Fibroblast of skin of abdomen (primary cell): ENCODE measurements at regions not wholly inside any gene's neighbourhood (a gene's known extent, or its start where the extent isn't known, plus 50 kb on each side); places are given as distances from the start of the nearest gene placed in this dataset.

Experiments
- DNase-seq: peaks from one replicate; pipeline ENCODE4 v3.0.0-alpha.2; 2013

DNA sequence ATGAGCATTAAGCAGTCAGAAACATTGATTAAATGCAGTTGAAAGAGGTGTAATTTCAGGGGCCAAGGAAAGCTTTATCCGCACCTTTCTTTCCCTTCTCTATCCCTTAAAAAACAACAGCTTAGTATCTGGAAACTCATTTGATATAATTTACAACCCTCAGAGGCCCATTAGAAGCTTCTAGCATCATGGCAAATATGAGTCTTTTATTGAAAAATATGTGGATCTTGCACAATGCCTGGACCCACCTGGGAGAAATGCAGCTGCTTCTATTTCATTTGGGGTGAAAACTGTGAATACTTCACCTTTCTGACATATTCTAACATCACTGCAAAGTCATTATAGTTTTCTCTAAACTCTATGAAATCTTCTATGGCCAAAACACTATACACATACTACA is 492.2 kb upstream of the PSMD7 start:
- no peak for DNase-seq

DNA sequence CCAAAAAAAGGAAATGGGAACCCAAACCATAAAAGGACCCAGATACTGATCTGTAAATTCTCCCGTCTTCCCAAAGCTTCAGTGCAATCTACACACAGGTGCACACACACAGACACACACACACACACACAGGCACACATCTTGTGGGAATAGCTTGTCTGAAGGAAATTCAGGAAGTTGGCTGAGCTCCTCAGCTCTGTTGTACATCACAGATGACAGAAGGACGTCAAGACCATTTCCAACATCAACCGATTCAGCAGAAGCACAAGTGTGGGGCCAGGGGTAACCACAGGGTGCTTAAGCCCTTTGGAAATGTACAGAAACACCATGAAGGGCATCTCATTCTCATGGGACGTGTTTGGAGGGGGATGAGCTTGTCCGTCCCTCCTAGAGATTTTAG is 498.1 kb upstream of the PSMD7 start:
- DNase-seq: no peak

DNA sequence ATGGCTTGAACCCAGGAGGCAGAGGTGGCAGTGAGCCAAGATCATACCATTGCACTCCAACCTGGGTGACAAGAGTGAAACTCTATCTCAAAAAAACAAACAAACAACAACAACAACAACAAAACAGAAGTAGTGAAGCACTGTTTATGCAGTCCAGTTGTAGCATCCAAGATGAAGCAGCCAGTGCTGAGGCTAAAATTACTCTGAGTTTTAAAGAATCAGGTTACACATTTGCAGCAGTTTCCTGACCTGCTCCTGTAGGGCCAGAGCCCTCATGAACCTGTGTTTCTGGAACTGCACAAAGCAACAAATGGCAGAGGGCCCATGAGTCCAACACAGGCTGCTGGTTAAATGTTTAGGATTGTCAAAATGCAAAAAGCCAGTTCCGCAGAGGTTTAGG is 499.5 kb upstream of the PSMD7 start:
- DNase-seq: no peak

DNA sequence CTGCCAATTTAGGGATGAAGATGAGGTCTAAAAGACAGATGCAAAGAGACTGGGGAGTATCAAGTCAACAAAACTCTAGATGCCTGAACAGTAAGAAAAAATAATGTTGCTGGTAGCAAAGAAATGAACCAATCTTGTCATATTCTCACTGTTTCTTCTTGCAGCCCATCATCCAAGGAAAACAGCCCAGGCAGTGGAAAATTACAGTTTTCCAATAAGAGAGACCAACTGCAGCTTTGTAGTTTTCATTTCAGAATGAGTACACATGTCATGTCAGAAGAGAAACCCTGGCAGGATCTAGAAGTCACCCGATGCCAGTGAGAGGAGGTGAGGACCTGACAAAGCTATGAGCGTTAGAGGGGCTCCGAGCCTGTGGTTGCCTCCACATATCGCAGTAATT is 500.4 kb upstream of the PSMD7 start:
- DNase-seq: no peak

DNA sequence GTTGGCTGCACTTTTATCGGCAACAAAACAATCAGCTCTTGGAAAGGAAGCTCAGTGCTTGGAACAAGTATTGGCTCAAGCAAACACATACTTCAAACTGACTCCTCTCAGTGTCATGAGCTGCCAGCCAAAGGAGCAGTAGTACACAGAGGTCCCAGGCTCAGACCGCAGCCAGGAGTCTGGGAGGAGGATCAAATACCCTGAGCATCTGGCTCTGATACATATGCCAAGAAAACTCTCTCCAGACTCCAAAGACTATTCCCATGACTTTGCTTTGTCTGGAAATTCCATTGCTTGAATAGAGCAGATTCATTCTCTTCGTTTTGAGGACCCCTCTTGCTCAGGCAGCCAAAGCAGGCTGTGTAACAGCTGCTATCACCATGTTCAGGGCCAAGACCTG is 501.6 kb upstream of the PSMD7 start:
- DNase-seq: peak; percentile 11

DNA sequence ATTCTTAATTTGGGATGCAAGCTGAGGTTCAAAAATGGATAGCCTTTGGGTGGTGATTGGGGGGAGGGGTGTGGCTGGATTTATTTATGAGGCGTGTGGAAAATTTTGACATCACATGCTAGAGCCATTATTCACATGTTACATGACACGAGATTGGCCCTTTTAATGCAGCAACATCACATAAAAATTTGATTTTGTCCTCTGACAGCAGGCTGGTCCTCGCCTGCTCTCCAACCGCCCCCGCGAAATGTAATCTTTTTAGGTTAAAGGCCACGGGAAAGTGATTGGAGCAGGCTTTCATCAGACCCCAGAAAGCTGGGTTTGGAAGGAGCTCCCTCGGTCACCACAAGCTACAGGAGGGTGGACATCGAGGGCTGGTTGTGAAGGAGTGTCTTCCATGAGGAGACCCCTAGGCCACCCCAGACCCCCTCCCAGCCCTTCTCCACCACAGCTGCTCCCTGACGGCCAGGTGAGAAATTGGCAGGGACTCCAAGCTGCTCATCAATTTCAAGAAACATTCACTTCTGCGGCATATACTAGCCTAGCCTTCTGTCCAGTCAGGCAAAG is 502.7 kb upstream of the PSMD7 start:
- DNase-seq: no peak

DNA sequence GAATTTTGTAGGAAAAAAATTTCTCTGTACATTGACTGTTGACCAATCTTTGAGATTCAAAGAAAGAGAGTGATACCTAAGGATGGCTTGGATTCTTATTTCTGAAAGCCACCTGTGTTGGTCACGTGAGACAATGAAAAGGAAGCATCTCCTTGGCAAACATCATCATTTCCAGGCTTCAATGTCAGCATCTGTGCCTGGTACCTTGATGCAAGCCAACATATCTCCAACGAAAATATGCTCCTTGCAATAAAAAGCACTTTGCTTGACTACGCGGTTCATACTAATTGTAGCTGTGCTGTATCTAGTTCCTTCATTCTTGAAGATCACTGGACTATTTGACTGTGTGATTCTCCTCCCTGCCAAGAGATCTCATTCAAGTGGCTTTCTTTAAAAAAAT is 503.4 kb upstream of the PSMD7 start:
- DNase-seq: no peak

DNA sequence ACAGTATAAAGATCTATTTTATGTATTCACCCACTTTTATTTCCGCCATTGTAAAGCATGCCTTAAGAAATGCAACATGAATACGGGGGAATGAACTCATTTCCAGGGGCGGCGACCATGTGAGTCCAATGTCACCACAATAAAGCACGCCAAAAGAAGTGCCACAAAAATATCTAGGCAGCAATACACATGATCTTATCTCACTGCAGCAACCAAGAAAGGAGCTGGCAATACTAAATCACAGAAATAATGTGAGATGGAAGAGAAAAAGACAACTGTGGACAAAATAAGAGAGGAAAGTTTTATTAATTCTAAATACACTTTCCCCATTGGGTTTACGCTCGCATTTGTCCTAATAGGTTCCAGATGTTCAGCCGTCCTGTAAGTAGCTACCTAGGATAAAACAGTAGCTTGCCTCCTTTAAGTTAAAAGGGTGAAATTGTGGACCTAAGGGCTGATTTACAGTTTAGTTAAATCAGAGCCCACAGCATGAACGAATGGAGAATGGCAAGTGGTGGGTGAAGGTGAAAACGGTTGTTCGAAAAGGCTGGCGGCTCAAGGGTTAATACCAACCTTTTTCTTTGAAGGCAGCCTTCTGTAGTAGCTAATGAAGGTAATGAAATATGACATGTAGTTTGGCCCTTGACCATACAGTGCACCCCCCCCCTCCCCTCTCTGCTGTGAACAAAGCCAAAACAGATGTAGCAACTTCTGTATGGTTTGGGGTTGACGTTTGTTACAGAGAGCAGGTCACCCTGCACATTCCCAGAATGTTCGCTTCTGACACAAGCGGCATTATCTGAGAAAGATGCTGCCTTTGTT is 504.2 kb upstream of the PSMD7 start:
- DNase-seq: peak; percentile 8

DNA sequence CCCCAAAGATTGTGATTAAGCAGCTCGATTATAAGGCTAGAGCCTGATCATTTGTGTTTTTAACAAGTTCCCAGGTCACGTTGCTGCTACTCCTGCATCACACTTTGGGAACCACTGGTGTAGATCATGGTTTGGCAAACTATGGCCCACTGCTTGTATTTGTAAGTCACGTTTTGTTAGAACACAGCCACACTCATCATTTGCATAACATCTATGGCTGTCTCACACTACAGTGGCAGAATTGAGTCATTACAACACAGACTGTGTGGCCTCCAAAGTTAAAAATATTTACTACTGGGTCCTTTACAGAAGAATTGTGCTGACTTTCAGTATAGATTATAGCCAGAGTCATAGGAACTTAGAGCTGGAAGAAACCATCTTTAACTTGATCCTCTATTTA is 515.3 kb upstream of the PSMD7 start:
- no peak for DNase-seq

DNA sequence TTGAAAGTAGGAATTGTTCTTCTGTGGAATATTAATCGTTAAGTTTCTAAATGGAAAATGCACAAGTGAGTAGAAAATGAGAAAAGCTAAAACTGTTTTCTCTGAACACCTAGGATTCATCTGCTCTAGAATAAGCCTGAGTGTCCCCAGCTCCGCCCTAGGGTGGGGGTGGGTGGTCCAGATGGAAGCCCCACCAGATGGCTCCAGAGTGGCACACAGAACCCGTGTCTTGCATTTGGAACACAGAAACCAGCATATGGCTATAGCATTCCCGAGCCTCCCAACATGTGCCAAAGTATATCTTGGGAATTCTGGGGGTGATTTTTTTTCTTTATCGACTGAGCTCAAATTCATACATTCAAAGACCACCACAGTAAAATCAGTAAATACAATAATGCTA is 517.7 kb upstream of the PSMD7 start:
- no peak for DNase-seq

DNA sequence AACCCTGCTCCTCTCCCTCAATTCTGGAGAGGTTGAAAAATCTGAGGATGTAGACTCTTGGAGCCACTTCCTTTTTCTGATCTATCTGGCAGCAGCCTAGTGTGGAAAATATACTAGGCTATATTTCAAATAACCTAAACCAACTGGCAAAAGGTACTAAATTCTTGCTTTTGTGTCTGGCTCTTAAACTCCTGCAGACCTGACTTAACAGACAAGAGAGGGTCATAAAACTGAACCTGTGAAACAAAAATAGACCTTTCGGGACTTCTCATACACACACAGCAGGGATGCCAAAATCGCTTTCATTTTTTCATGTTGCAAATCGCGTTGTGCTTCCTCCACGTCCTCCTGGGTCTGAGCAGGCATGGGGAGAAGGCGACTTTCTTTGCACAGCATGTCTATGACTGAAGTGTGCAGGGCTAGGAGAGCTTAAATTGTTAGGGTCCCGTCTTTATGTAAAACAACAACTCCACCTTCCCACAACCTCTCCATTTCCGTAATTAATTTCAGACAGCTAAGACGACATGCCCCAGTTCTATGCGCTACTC is 520.7 kb upstream of the PSMD7 start:
- DNase-seq: no peak

DNA sequence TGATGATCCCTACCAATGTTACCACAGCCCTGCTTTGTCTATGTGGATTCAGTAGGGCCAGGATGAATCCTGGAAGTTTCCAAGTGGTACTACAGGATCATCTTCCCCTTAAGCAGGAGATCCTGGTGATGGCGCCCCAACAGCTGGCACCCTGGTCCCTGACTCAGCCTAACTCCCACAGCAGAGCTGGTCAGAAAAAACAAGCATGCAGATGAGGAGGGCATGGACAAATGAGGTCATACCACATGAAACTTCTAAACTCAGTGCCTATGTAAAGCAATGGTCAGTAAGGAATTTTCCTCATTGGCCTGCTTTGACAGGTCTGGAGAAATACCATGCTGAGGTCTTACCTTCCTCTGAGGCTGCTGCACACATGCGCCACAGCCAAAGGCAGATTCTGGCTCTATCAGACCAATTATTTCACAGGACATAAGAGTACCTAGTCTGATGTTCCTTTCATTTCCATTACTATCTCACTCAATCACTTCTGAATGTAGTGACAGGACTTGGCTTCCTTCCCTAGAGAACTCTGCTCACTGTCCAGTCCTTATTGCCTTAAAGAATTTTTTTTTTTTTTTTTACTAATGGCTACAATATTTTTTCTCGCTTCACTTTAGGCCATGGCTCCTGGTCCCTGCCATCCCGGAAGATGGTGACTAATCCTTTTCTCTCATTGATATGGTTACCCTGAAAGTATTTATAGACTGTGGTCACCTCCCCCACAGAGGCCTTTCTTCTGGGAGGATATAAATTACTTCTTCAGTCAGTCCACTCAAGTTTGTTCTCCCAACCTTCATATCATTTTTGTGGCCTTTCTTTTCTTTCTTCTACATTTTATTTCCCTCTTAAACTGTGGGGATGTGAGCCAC is 525.2 kb upstream of the PSMD7 start:
- DNase-seq: peak; percentile 55

DNA sequence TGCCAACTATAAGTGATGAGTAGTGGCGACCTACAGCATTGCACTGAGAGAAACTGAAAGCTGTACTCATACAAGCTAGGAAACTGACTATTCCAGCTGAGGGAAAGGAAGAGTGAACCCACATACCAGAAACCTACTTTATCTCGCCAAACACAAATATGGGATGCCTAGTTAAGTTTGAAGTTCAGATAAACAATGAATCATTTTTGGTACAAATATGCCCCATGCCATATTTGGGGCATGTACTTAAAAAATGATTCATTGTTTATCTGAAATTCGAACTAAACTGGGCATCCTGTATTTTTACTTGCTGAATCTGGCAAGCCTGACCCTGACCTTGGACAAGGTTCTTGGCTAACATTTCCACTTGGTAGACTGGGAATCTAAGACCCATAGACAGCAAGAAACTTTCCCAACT is 527.8 kb upstream of the PSMD7 start:
- no peak for DNase-seq

DNA sequence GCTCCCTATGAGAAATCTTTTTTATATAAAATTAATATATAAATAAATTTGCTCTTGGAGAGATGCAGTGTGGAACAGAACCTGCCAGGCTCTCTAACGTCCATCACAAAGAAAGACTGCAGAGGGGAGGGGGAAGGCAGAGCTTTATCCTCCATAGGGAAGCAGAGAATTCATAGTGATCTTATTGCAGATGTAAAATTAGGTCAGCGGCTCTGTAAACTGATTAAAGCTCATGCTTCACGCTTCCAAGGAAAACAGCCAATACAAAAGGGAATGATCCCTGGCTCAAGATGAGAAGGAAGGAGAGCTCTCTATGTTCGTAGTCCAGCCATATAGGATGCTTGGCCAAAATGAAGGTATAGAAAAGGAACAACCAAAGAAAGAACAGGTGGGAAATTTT is 532.3 kb upstream of the PSMD7 start:
- no peak for DNase-seq

DNA sequence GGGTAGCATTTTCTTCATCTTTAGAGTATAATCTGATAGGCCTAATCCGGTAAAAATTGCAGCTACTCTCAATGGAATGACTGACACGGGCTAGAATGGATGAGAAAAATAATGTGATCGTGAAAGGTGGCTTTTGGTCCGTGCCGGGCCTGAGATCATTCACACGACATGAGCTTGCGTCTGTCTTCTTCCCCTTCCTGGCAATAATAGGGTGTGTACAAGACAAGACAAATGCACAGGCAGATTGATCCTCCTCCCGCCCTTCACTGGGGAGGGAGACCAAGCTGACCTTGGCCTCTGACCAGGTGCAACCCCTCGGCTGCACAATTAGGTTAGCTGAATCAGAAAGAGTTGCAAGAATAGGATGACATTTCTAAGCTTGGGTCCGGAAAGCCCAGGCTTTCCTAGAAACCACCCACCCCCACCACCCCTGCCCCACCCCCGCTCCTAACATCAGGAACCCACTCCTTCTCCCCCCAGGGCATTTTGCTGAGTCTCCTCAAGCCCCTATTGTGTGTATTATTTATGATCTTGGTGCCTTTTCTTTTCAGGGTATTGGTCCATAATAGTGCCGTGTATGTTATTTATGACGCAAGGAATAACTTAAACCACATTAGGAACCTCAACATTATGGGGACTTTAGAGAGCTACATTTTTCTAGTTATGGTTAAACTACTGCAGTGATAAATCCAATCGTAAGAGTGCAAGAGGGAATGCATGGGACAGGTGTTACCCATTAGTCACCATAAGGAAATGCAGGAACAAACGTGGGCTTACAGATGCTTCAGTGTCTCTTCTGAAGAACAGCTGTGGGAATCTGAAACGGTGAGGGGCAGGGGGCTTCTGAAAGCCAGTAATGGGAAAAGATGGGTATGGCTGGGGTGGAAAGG is 540.1 kb upstream of the PSMD7 start:
- DNase-seq: no peak

DNA sequence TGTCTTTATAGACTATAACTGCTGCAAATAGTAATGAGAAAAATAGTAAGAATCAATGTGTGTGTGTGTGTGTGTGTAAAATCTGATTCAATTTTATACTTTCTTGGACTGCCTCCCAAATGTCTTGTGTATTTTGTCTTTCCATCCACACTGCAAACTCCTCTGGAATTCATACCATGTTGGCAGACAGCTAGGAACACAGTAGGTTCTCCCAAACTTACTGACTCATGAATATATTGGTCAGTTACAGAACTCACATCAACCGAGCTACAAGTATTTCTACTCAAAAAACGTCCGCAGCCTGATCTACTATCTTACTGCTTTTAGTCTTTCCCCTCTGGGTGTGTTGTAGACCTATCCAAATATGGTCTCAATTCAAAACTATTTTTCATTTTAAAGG is 542.7 kb upstream of the PSMD7 start:
- no peak for DNase-seq

DNA sequence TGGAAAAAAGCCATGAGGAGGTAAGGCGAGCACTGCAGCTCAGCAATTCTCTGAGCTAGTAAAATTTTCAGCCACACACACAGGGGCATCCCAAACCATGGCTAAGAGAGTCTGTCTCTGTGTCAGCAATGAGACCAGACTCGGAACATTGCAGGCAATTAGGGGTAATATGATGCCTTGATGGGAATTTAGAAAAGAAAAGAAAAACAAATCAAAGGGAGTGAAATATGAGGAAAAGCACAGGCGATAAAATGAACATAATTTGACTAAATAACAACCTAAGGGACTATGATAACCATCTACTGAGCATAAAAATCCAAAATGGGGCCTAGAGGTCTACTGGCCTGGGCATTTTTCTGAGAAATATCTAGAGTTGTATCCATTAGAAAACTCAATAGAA is 546.0 kb upstream of the PSMD7 start:
- no peak for DNase-seq

DNA sequence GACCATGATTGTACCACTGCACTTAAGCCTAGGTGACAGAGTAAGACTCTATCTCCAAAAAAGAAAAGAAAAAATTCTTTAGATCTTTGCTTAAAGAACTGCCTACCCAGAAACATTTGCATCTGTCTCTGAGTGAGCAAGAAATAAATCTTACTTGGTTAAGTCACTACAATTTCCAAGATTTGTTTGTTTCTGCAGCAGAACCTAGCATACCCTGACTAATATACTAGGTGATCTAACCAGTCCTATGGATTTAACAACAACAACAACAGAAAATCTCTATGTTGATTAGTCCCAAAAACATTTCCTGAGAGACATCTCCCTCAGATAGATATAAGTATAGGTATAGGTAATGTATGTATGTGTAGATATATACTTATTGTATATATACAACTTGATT is 549.3 kb upstream of the PSMD7 start:
- DNase-seq: no peak

DNA sequence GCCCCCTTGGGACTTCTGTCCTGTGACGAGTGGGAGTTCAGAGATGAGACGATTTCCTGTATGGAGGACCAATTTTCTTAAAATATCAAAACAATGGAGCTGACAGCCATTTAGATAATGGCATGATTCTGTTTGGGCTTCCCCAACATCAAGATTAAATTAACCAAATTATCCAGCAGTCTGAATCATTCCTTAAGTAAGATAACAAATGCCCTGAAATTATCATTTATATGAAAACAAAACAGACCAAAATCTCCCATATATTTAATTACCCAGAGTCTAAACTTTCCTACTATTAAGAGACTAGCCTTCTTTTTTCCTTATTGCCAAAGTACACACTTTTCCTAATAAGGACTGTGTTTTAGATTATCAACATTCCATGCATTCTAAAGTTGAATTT is 550.1 kb upstream of the PSMD7 start:
- no peak for DNase-seq

DNA sequence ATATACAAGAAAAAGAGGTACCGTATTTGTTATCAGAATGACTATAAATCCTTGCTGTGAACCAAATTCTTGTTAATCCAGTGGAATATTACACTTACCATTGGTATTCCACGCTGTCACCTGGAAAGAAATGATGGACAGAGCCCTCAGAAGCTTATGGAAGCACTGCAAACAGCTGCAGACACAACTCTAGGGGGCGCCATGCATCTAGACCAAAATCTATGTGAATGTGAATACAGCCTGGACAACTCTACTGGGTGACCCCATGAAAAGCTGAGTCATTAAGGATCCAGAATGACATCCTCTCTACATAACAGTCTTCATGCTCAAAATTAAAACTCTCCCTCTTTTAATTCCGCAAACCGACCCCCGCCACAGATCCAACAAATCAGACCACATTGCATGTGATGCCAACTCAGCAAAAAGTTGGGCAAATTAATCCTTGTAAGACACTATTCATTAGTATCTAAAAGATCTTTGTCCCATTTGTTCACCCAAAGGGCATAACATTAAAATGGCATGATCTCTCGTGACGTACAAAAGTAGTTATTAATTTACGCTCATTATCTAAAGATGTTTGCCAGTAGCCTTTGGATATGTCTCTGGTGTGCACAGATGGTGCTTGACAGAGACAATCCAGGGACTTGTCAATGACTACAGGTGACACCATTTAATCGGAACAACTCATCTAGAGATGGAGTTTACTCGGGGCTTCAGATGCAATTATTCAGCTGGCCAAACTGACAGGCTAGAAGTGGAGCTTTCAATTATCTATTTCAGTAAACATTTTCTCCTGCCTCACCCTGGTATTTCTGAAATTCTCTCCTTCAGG is 552.7 kb upstream of the PSMD7 start:
- no peak for DNase-seq

DNA sequence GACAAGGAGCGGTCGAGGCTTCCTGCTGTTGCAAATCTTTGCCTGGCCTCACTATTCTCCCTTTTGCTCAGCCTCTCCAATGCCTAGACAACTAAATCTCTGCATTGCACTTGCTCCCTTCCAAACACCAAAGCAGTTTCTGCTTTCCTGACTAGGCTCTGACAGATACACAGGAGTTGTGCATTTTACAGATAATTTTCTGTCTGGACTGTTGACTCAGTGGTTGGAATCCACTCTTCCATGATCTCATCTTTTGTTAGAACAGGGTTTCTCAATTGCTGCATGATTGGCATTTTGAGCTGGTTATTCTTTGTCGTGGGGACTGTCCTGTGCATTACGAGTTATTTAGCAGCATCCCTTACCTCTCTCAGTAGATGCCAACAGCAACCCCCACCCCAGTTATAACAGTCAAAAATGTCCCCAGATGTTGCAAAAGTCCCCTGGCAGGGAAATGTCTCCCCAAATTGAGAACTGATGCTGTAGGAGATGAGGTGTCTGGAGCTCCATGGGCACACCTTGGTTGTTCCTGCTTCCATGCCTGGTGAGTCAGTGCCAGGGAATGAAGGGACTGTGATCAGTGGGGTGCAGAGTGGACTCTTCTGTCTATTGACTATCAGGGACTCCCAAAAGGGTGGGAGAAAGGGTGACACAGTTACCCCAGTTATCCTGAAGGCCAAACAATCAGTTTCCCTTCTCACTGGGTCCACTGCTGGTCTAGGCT is 557.4 kb upstream of the PSMD7 start:
- no peak for DNase-seq
